ENCODE measurements at regions not wholly inside any gene's neighbourhood (a gene's known extent, or its start where the extent isn't known, plus 50 kb on each side); places are given as distances from the start of the nearest gene placed in this dataset.

- TF ChIP-seq CTCF (IDR thresholded peaks at IDR 0.05), result no peak
- TF ChIP-seq POLR2A (IDR thresholded peaks at IDR 0.05), result no peak
Measured at GRCh38 chr13:106986033-106986484, 418.1 kb upstream of the ARGLU1 start.
